ENCODE measurements at regions not wholly inside any gene's neighbourhood (a gene's known extent, or its start where the extent isn't known, plus 50 kb on each side); places are given as distances from the start of the nearest gene placed in this dataset.
"Not testable (repeated sequence)": the region's sequence is repeated elsewhere in the genome, so short reads cannot be mapped to it uniquely, and the experiment has no call there.

DNA sequence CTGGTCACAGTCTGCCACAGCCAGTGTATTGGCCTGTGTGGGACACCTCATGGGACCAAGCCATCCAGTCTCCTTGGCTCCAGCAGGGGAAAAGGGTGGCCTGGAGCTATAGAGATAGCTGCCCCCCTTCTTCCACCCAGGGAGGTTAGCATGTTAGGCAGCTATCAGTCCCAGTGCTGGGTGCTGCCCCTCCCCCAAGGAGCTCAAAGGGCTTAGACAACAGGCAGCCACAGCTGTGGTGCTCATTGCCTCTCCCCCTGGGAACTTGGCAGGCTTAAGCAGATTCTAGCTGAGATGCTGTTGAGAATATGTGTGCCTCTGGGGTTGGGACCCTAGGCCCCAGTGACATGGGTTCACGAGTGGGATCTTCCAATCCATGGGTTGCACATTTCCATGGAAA, 226.0 kb upstream of the PTGER4 start:
- peaks cover 41% of the 10 kb centered on the region for H3K9me3 Mint-ChIP-seq
- H3K27me3 Mint-ChIP-seq: no peaks in the 10 kb centered on the region
- no peak overlapping the region for H3K27ac Mint-ChIP-seq
- H3K4me3 Mint-ChIP-seq: no peak overlapping the region
- H3K4me1 Mint-ChIP-seq: peaks cover 3% of the 10 kb centered on the region
- no peak for DNase-seq
- H3K36me3 Mint-ChIP-seq: peaks cover 19% of the 10 kb centered on the region

DNA sequence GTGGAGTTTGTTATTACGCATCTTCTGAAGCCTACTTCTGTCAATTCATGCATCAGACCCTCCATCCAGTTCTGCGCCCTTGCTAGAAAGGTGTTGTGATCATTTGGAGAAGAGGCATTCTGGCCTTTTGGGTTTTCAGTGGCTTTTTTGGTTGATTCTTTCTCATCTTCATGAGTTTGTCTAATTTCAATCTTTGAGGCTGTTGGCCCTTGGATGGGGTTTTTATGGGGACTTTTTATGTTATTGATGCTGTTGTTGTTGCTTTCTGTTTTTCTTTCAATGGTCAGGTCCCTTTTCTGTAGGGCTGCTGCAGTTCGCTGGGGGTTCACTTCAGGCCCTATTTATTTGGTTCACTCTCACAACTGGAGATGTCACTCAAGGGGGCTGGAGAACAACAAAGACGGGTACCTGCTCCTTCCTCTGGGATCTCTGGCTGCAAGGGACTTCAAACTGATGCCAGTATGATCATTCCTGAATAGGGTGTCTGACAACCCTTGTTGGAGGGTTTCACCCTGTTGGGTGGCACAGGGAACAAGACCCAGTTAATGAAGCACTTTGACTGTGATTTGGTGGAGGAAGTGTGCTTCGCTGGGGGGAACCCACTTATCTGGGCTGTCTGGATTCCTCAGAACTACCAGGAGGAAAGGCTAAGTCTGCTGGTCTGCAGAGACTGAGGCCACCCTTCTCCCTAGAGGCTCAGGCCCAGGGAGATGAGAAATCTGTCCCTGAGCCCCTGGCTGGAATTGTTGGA, 226.7 kb upstream of the PTGER4 start:
- no peak overlapping the region for H3K4me3 Mint-ChIP-seq
- peaks cover 45% of the 10 kb centered on the region for H3K9me3 Mint-ChIP-seq
- peaks cover 19% of the 10 kb centered on the region for H3K36me3 Mint-ChIP-seq
- H3K27ac Mint-ChIP-seq: no peak overlapping the region
- DNase-seq: no peak
- peaks cover 3% of the 10 kb centered on the region for H3K4me1 Mint-ChIP-seq
- H3K27me3 Mint-ChIP-seq: no peaks in the 10 kb centered on the region

DNA sequence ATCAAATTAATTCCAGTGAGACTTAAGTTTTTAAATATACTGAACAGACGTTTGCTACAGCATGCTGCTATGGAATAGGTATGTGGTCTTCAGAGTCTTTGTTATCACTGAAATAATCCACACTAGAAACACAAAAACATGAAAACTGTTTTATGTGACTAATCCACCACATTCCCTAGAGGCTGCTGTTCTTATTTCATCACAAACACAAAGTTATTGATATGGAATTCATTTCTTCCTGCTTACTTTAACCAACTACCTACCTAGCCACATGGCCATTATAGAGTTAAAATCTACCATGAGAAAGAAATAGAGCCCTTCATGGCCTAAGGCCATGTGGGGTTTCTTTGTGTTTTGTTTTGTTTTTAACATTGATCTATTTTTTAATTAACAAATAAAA, 232.3 kb upstream of the PTGER4 start:
- no peak for DNase-seq
- Mint-ChIP-seq H3K4me3 (no peak overlapping the region), H3K27me3 (no peaks in the 10 kb centered on the region), H3K9me3 (peaks cover 60% of the 10 kb centered on the region), H3K4me1 (peaks cover 16% of the 10 kb centered on the region), H3K36me3 (peaks cover 40% of the 10 kb centered on the region), H3K27ac (no peak overlapping the region)

DNA sequence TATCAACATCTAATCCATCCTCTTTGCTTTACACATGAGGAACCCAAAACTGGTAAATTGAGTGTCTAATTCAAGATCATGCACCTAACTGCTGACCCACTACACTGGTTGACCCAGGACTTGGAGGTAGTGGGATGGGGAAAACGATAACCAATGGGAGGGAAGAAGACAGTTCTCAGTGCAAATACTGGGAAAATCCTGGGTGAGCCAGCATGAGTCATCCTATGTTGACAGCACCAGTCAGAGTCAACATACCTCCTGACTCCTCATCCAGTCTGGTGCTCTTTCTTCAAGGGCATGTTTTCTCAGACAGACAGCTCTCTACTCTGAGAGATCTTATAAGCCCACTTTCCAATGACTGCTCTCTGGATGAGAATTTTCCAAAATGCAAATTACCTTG, 232.8 kb upstream of the PTGER4 start:
- Mint-ChIP-seq H3K9me3 (peaks cover 56% of the 10 kb centered on the region), H3K4me3 (no peak overlapping the region), H3K27ac (no peak overlapping the region), H3K4me1 (peaks cover 22% of the 10 kb centered on the region), H3K36me3 (peaks cover 37% of the 10 kb centered on the region), H3K27me3 (no peaks in the 10 kb centered on the region)
- DNase-seq: no peak

DNA sequence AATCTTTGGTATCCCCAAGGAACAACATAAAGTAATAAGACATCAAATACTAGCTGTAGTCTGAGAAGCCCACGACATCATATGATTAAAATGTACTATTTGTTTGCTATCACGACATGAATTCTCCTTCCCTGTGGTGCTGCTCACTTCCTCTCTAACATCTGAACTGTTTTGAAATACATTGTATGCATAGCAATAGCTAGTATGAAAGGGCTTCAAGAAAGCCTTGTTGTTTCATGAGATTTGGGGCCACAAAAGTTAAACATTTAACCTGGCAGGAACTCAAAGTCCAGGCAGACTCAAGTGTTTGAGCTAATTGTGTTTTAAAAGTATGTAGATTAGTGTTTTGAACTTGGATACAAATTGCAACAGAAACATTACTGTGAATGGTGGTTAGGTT, 237.4 kb upstream of the PTGER4 start:
- Mint-ChIP-seq H3K4me3 (peak overlapping the region; percentile 1), H3K9me3 (peaks cover 34% of the 10 kb centered on the region), H3K36me3 (peaks cover 40% of the 10 kb centered on the region), H3K4me1 (peaks cover 51% of the 10 kb centered on the region), H3K27me3 (no peaks in the 10 kb centered on the region), H3K27ac (peak overlapping the region; percentile 96)
- no peak for DNase-seq

DNA sequence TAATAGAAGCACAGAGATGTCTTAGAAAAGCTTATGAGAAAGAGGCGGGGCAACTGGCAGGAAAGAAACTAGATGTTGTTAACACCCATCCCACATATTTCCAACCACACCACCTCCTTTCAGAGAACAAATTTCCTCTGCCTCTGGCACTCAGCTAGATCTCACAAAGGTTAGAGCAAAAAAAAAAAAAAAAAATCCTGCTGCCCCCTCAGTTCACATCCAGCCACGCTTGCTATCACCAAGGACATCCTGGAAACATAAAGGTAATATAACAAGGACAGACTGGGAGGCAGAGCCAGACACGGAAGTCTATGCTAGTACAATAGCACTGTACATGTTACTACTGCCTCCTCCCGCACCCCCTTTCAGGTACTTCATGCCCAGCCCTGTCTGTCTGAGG, 238.0 kb upstream of the PTGER4 start:
- Mint-ChIP-seq H3K27me3 (no peaks in the 10 kb centered on the region), H3K9me3 (peaks cover 33% of the 10 kb centered on the region), H3K4me3 (peak overlapping the region; percentile 46), H3K4me1 (peaks cover 52% of the 10 kb centered on the region), H3K36me3 (peaks cover 40% of the 10 kb centered on the region), H3K27ac (peak overlapping the region; percentile 96)
- peak; percentile 66 for DNase-seq

DNA sequence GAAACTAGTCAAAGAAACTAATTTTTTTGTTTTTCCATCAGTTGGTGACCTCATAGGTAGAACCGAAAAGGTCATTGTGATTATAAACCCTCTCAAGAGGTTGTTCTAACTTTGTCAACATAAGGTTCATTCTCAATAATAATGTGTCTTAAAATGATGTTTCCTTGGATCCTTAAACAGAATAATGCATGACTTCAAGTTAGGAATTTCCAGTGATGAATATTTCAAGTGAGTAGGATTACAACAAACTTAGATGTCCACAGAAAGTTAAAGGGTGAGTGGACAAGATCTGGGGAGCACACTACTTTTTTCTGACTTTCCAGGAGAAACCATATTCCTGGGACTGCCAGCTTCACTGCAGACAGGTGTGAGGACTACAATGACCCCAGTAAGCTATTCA, 239.0 kb upstream of the PTGER4 start:
- H3K27me3 Mint-ChIP-seq: no peaks in the 10 kb centered on the region
- peaks cover 26% of the 10 kb centered on the region for H3K9me3 Mint-ChIP-seq
- DNase-seq: no peak
- H3K27ac Mint-ChIP-seq: peak overlapping the region; percentile 96
- H3K4me1 Mint-ChIP-seq: peaks cover 57% of the 10 kb centered on the region
- H3K4me3 Mint-ChIP-seq: peak overlapping the region; percentile 46
- H3K36me3 Mint-ChIP-seq: peaks cover 39% of the 10 kb centered on the region

DNA sequence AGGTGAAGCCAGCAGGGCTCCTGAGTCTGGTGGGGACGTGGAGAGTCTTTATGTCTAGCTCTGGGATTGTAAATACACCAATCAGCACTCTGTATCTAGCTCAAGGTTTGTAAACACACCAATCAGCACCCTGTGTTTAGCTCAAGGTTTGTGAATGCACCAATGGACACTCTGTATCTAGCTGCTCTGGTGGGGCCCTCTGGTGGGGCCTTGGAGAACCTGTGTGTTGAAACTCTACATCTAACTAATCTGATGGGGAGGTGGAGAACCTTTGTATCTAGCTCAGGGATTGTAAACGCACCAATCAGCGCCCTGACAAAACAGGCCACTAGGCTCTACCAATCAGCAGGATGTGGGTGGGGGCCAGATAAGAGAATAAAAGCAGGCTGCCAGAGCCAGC, 240.6 kb upstream of the PTGER4 start:
- H3K27ac Mint-ChIP-seq: peak overlapping the region; percentile 86
- peaks cover 38% of the 10 kb centered on the region for H3K36me3 Mint-ChIP-seq
- peaks cover 19% of the 10 kb centered on the region for H3K9me3 Mint-ChIP-seq
- not testable (repeated sequence) for H3K27me3 Mint-ChIP-seq
- H3K4me3 Mint-ChIP-seq: peak overlapping the region; percentile 37
- H3K4me1 Mint-ChIP-seq: peaks cover 69% of the 10 kb centered on the region
- DNase-seq: peak; percentile 13

DNA sequence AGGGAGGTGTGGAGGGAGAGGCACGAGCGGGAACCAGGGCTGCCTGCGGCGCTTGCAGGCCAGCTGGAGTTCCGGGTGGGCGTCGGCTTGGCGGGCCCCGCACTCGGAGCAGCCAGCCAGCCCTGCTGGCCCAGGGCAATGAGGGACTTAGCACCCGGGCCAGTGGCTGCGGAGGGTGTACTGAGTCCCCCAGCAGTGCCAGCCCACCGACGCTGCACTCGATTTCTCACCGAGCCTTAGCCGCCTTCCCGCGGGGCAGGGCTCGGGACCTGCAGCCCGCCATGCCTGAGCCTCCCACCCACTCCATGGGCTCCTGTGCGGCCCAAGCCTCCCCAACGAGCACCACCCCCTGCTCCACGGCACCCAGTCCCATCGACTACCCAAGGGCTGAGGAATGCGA, 241.1 kb upstream of the PTGER4 start:
- not testable (repeated sequence) for DNase-seq, H3K27me3 Mint-ChIP-seq, H3K4me3 Mint-ChIP-seq
- peaks cover 35% of the 10 kb centered on the region for H3K36me3 Mint-ChIP-seq
- H3K4me1 Mint-ChIP-seq: peaks cover 74% of the 10 kb centered on the region
- H3K9me3 Mint-ChIP-seq: peaks cover 19% of the 10 kb centered on the region
- peak overlapping the region; percentile 86 for H3K27ac Mint-ChIP-seq

DNA sequence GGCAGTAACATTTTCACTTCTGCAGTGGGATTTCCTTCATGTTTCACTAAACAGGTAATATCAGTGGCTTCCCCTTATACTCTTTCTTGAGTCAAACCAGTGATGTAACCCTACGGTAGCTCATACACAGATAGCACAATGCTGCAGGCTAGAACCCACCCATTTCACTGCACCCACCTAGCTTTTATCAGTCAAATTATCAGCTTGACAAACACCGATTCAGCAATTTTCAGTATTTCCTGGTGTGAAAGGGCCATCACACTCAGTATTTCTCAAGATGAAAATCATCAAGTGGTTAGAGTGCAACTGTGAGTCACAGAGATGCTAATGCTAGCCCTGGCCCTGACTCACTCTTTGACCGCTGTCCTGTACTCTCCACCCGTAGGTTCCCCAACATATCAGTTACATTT, 242.3 kb upstream of the PTGER4 start:
- Mint-ChIP-seq H3K27me3 (no peaks in the 10 kb centered on the region), H3K27ac (peak overlapping the region; percentile 92), H3K4me1 (peaks cover 74% of the 10 kb centered on the region), H3K36me3 (peaks cover 31% of the 10 kb centered on the region), H3K9me3 (peaks cover 16% of the 10 kb centered on the region), H3K4me3 (no peak overlapping the region)
- peak; percentile 49 for DNase-seq

DNA sequence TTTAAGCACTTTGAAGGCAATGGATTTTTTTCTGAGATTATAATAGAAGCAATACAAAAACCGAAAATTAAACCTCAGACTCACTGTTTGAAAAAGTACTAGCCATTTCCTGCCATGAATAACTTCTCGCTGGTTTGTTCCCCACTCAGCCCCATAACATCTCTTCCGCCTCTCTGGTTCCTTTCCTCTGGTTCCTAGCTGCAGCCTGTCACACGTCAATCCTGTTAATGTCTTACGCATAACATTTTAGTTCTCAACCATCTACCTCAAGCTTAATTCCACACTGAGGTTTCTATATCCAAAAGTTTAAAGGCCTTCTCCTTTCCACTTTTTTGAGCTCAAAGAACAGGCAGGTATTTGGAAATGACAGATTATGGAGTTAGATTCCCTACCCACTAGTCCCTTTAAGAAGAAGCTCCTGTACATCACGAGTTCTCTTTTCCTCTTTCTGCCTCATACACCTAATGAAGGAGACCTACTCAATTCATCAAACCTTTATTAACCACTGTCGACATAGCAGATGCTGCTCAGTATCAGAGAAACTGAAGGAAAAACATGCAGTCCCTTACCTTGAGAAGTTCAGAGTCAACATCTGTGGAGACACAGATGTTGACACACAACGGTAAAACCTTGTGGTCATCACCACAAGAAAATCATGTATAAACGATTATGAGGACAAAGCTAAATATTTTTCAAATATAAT, 243.0 kb upstream of the PTGER4 start:
- no peaks in the 10 kb centered on the region for H3K27me3 Mint-ChIP-seq
- peaks cover 31% of the 10 kb centered on the region for H3K36me3 Mint-ChIP-seq
- H3K4me1 Mint-ChIP-seq: peaks cover 66% of the 10 kb centered on the region
- peaks cover 16% of the 10 kb centered on the region for H3K9me3 Mint-ChIP-seq
- H3K4me3 Mint-ChIP-seq: peak overlapping the region; percentile 50
- DNase-seq: peak; percentile 29
- peak overlapping the region; percentile 92 for H3K27ac Mint-ChIP-seq

DNA sequence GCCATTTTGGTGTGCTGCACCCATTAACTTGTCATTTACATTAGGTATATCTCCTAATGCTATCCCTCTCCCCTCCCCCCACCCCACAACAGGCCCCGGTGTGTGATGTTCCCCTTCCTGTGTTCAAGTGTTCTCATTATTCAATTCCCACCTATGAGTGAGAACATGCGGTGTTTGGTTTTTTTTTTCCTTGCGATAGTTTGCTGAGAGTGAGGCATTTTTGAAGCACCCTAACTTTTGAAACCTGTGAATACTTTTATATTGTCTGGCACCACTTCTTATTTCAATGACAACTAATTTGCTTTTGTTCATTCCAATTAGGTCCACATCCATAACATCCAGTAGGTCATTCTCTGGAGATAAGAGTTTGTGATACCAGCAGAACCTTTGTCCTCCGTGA, 244.0 kb upstream of the PTGER4 start:
- Mint-ChIP-seq H3K36me3 (peaks cover 26% of the 10 kb centered on the region), H3K27ac (peak overlapping the region; percentile 92), H3K4me3 (peak overlapping the region; percentile 50), H3K4me1 (peaks cover 57% of the 10 kb centered on the region), H3K9me3 (peaks cover 14% of the 10 kb centered on the region)
- H3K27me3 Mint-ChIP-seq, DNase-seq: not testable (repeated sequence)

DNA sequence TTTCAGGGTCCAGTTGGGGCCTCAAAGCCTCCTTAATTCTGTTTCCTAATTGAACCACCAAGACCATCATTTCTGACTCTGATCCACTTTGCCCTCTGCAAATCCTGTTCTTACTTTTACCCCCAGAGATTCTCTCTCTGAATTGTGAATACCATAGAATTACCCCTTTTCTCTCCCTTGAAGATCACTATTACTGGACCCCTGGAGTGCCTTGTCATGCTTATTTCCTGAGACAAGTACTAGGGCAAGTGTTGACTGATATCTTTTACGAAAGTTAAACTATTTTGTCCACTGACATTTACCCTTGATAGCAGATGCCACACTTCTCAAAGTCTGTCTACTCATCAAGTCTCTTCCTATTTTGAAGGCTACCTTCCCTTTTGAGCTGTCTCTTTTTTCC, 246.9 kb upstream of the PTGER4 start:
- peaks cover 5% of the 10 kb centered on the region for H3K9me3 Mint-ChIP-seq
- no peak overlapping the region for H3K4me3 Mint-ChIP-seq
- H3K4me1 Mint-ChIP-seq: peaks cover 63% of the 10 kb centered on the region
- DNase-seq: no peak
- H3K36me3 Mint-ChIP-seq: peaks cover 13% of the 10 kb centered on the region
- H3K27ac Mint-ChIP-seq: no peak overlapping the region
- no peaks in the 10 kb centered on the region for H3K27me3 Mint-ChIP-seq

DNA sequence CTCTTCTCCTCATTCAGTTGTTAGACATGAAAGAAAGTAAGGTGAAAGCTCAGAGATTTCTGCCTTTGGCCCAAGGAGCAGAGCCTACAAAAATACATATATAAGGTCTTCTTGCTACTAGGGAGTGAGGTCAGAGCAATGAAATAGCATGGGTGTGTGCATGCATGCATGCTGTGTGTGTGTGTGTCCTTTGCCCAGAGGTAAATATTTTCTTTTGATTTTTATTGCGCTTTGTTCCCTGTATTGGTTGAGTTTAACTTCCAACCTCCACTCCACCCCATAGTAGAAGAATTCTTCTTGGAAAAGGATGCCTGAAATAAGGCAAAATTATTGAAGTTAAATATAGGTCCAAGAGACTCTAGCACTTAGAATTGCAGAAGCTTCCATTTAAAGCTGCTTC, 248.0 kb upstream of the PTGER4 start:
- Mint-ChIP-seq H3K36me3 (peaks cover 15% of the 10 kb centered on the region), H3K27ac (no peak overlapping the region), H3K9me3 (peaks cover 5% of the 10 kb centered on the region)

DNA sequence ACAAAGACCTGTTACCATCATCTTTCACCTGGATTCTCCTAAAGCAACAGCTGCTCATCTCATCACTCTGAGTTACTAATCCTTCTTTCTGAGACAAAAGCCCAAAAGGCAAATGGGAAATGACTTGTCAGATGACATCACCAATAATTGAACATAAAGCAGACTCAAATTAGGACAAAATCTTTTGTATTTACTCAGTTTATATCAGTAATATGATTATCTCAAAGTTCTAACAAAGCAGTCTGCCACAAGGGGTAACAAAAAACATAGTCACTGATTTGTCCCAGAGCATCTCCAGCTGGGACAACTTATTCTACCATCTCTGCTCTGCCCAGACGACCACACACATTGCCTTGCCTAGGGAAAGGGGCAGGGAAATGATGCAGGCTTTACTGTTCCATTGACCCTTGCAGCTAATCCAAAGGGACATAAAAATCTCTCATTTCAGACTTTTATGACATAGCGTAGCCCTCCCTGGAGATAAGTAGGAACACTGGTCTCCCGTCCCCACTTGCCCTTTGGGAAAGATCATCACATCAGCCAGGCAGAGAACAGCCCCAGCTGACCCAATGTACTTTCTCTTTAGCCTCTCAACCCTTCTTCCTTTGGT, 249.5 kb upstream of the PTGER4 start:
- Mint-ChIP-seq H3K27me3 (no peaks in the 10 kb centered on the region), H3K36me3 (peaks cover 18% of the 10 kb centered on the region), H3K4me1 (peaks cover 41% of the 10 kb centered on the region), H3K9me3 (peaks cover 12% of the 10 kb centered on the region), H3K4me3 (no peak overlapping the region), H3K27ac (peak overlapping the region; percentile 22)
- DNase-seq: no peak

More for the DNA sequence above, 248.0 kb upstream of the PTGER4 start:
- DNase-seq: no peak
- no peak overlapping the region for H3K4me3 Mint-ChIP-seq
- H3K27me3 Mint-ChIP-seq: no peaks in the 10 kb centered on the region
- peaks cover 54% of the 10 kb centered on the region for H3K4me1 Mint-ChIP-seq
